ENCODE measurements at regions not wholly inside any gene's neighbourhood (a gene's known extent, or its start where the extent isn't known, plus 50 kb on each side); places are given as distances from the start of the nearest gene placed in this dataset.

DNA sequence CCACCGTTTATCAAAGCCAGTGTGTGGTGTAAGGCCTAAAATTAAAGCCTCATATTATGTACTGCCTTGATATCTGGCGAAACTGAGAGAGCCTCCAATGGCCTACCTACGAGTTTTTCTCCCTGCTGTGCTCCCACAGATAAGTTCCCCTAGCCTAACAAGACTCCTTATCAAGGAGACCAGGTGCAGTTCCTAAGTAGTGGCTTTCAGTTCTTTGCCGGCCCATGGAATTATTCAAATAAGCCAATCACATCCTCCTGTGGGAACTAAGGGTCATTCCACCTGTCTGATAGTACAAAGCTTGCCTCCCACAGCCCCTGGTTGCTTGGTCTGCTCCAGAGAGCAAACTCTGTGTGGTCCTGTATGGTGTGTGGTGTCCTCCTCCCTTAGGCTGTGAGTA is 99.8 kb upstream of the TEX13C start:
- Histone ChIP-seq H3K9ac (replicated peaks in 1 of 4; ENCODE audit: extremely low read depth in 1 of 4, low read depth in 3 of 4, low read length in 3 of 4) (no peak overlapping the region), H3K27me3 (replicated peaks in 1 of 4; ENCODE audit: control insufficient read depth in 3 of 4, extremely low read depth in 1 of 4, insufficient read depth in 3 of 4, low read length in 3 of 4) (no peaks in the 10 kb centered on the region), H3K79me1 (ENCODE audit: low read depth, low read length) (no peaks in the 10 kb centered on the region), H4K8ac (ENCODE audit: extremely low read depth, insufficient read depth, low read length) (no peak overlapping the region), H2BK15ac (ENCODE audit: low read length) (no peak overlapping the region), H2BK12ac (ENCODE audit: low read depth, low read length) (no peak overlapping the region), H3K79me2 (ENCODE audit: control insufficient read depth in 1 of 2, insufficient read depth in 2 of 2, low read length in 2 of 2) (no peaks in the 10 kb centered on the region), H3K4me2 (ENCODE audit: insufficient read depth in 1 of 2, low read depth in 2 of 2, low read length in 2 of 2) (no peak overlapping the region), H2AK5ac (ENCODE audit: low read depth, low read length) (no peak overlapping the region), H3K4ac (replicated peaks; ENCODE audit: insufficient read length, low read depth, low read length) (no peak overlapping the region), H3K14ac (ENCODE audit: insufficient read length) (no peak overlapping the region), H3K27ac (ENCODE audit: low read depth, low read length) (no peak overlapping the region), H2AFZ (ENCODE audit: low read length) (no peak overlapping the region), H2BK20ac (ENCODE audit: low read length) (no peak overlapping the region), H4K20me1 (replicated peaks in 1 of 2; ENCODE audit: control insufficient read depth in 1 of 2, insufficient read depth in 2 of 2, low read length in 2 of 2) (no peaks in the 10 kb centered on the region), H3K9me3 (ENCODE audit: insufficient read depth in 2 of 2, low read depth in 1 of 2, low read length in 1 of 2) (no peaks in the 10 kb centered on the region), H3K4me3 (ENCODE audit: extremely low read depth in 1 of 4, insufficient read depth in 2 of 4, low read depth in 3 of 4, low read length in 4 of 4) (no peak overlapping the region), H4K91ac (replicated peaks; ENCODE audit: insufficient read length, low read length) (no peak overlapping the region), H4K5ac (ENCODE audit: insufficient read length, low read depth, low read length) (no peak overlapping the region), H3K36me3 (ENCODE audit: control insufficient read depth in 2 of 4, insufficient read depth in 4 of 4, low read length in 3 of 4) (no peaks in the 10 kb centered on the region), H2BK5ac (ENCODE audit: low read depth, low read length) (no peak overlapping the region), H3K56ac (replicated peaks; ENCODE audit: insufficient read length, low read depth, low read length) (no peak overlapping the region), H3K23ac (ENCODE audit: insufficient read length) (no peak overlapping the region), H3K4me1 (replicated peaks in 1 of 4; ENCODE audit: control insufficient read depth in 3 of 4, insufficient read depth in 4 of 4, low read length in 3 of 4) (no peaks in the 10 kb centered on the region), H3K23me2 (ENCODE audit: low read depth, low read length) (no peaks in the 10 kb centered on the region), H3K18ac (ENCODE audit: extremely low read depth, low read length) (no peak overlapping the region), H2BK120ac (replicated peaks; ENCODE audit: low read depth, low read length) (no peak overlapping the region)
- ChIA-PET CTCF (ENCODE audit: partially characterized antibody) (no interaction called here), POLR2A (ENCODE audit: partially characterized antibody) (no interaction called here)
- 89% methylated on average over 4 of the region's 4 CpGs; no CpG with 5 or more reads in 1 of the 2 experiments for WGBS, 2 experiments (ENCODE audit: extremely low coverage in 1 of 2, insufficient coverage in 1 of 2, insufficient read length in 1 of 2, insufficient replicate concordance in 2 of 2, low coverage in 1 of 2, low lambda C conversion rate in 2 of 2, missing lambda C conversion rate in 1 of 2)
- FAIRE-seq = no peak
- DNase-seq (ENCODE audit: low read depth in 1 of 2, low spot score in 2 of 2) = no peak
- TF ChIP-seq SP4 (IDR thresholded peaks at IDR 0.05; ENCODE audit: low read length) (no peak), MAFK (IDR thresholded peaks at IDR 0.05; ENCODE audit: low read depth, low read length) (no peak), GABPA (IDR thresholded peaks at IDR 0.05; ENCODE audit: borderline replicate concordance, insufficient read depth, low read length) (no peak), POU5F1 (IDR thresholded peaks at IDR 0.05; ENCODE audit: low read depth, low read length) (no peak), BRCA1 (IDR thresholded peaks at IDR 0.05; ENCODE audit: low read depth, low read length) (no peak), TCF12 (IDR thresholded peaks at IDR 0.05; ENCODE audit: low read depth, low read length) (no peak)

Data from H1 (cell line).